Mesendoderm (in vitro differentiated cells): ENCODE measurements at regions not wholly inside any gene's neighbourhood (a gene's known extent, or its start where the extent isn't known, plus 50 kb on each side); places are given as distances from the start of the nearest gene placed in this dataset.

Experiments
- DNase-seq: peaks from one replicate; pipeline ENCODE4 v3.0.0; 2013
- H2AK5ac ChIP-seq: 2 replicates; pipeline ENCODE4 v1.6.1; 2013; ENCODE audit warnings: low read length, inconsistent platforms
- H2BK120ac ChIP-seq: 2 replicates; pipeline ENCODE4 v1.6.1; 2013; ENCODE audit warnings: low read depth, mild to moderate bottlenecking, low read length, moderate library complexity, mixed read lengths
- H2BK15ac ChIP-seq: replicated peaks from 2 replicates; pipeline ENCODE4 v1.6.1; 2013; ENCODE audit warnings: low read depth, mild to moderate bottlenecking, moderate library complexity
- H2BK5ac ChIP-seq: 2 replicates; pipeline ENCODE4 v1.6.1; 2013; ENCODE audit warnings: low read length, inconsistent platforms
- H3K18ac ChIP-seq: 2 replicates; pipeline ENCODE4 v1.6.1; 2013; ENCODE audit warnings: mild to moderate bottlenecking, low read length, mixed read lengths
- H3K23ac ChIP-seq: one replicate; pipeline ENCODE4 v1.6.1; 2013; ENCODE audit warnings: low read length
- H3K27ac ChIP-seq: 2 replicates; pipeline ENCODE4 v1.5.1; 2013; ENCODE audit warnings: low read depth, mild to moderate bottlenecking, inconsistent platforms, low read length, moderate library complexity
- H3K27me3 ChIP-seq: 2 replicates; pipeline ENCODE4 v1.6.1; 2013; ENCODE audit warnings: low read length, control low read depth, mild to moderate bottlenecking, inconsistent platforms; ENCODE audit not compliant: insufficient read depth, poor library complexity
- H3K36me3 ChIP-seq: 2 replicates; pipeline ENCODE4 v1.6.1; 2013; ENCODE audit warnings: low read length, inconsistent platforms; ENCODE audit not compliant: control insufficient read depth, insufficient read depth
- H3K4ac ChIP-seq: one replicate; pipeline ENCODE4 v1.6.1; 2013; ENCODE audit warnings: low read depth, mild to moderate bottlenecking, low read length, moderate library complexity
- H3K4me1 ChIP-seq: 2 replicates; pipeline ENCODE4 v1.6.1; 2013; ENCODE audit warnings: low read depth, low read length, inconsistent platforms; ENCODE audit not compliant: control insufficient read depth
- H3K4me2 ChIP-seq: 2 replicates; pipeline ENCODE4 v1.6.1; 2013; ENCODE audit warnings: low read length
- H3K4me3 ChIP-seq: 2 replicates; pipeline ENCODE4 v1.5.1; 2013; ENCODE audit warnings: mild to moderate bottlenecking, low read length
- H3K56ac ChIP-seq: one replicate; pipeline ENCODE4 v1.6.1; 2013; ENCODE audit warnings: low read length
- H3K79me1 ChIP-seq: 2 replicates; pipeline ENCODE4 v1.6.1; 2013; ENCODE audit warnings: low read length, inconsistent platforms
- H3K79me2 ChIP-seq: 2 replicates; pipeline ENCODE4 v1.6.1; 2013; ENCODE audit warnings: mild to moderate bottlenecking, low read length; ENCODE audit not compliant: control insufficient read depth, insufficient read depth
- H3K9ac ChIP-seq: 2 replicates; pipeline ENCODE4 v1.6.1; 2013; ENCODE audit warnings: low read length, inconsistent platforms
- H4K5ac ChIP-seq: one replicate; pipeline ENCODE4 v1.6.1; 2013; ENCODE audit warnings: low read length
- H4K8ac ChIP-seq: one replicate; pipeline ENCODE4 v1.6.1; 2013; ENCODE audit warnings: low read depth, mild to moderate bottlenecking, control low read depth, low read length, moderate library complexity
- WGBS: extraction: QIAGEN DNeasy Blood & Tissue Kit; methylation state at CpG from one replicate; pipeline ENCODE4 v1.1.7; 2013; ENCODE audit warnings: low lambda C conversion rate, missing lambda C conversion rate; ENCODE audit not compliant: insufficient coverage; ENCODE audit errors: extremely low coverage; 5-methylcytosine and 5-hydroxymethylcytosine counted together

GRCh38 chrX:46398874-46399273, 146.3 kb downstream of the ZNF674 start:
- no peaks in the 10 kb centered on the region for H3K79me2 ChIP-seq
- H4K8ac ChIP-seq = no peak overlapping the region
- no peak overlapping the region for H4K5ac ChIP-seq
- no peak overlapping the region for H3K4me3 ChIP-seq
- DNase-seq = no peak
- no peaks in the 10 kb centered on the region for H3K27me3 ChIP-seq
- no peak overlapping the region for H3K56ac ChIP-seq
- no peak overlapping the region for H3K18ac ChIP-seq
- H2BK15ac ChIP-seq = no peak overlapping the region
- no peaks in the 10 kb centered on the region for H3K36me3 ChIP-seq
- H3K4ac ChIP-seq = no peak overlapping the region
- no peak overlapping the region for H2BK5ac ChIP-seq
- H3K4me1 ChIP-seq = no peaks in the 10 kb centered on the region
- no peak overlapping the region for H3K9ac ChIP-seq
- H2AK5ac ChIP-seq = no peak overlapping the region
- H3K23ac ChIP-seq = no peak overlapping the region
- no peak overlapping the region for H3K4me2 ChIP-seq
- no CpG with 5 or more reads among the region's 1 CpG for WGBS
- no peak overlapping the region for H2BK120ac ChIP-seq
- no peaks in the 10 kb centered on the region for H3K79me1 ChIP-seq
- H3K27ac ChIP-seq = no peak overlapping the region

GRCh38 chrX:46398126-46398525, 147.1 kb downstream of the ZNF674 start:
- Histone ChIP-seq H3K4me1 (no peaks in the 10 kb centered on the region), H3K27ac (no peak overlapping the region), H2AK5ac (no peak overlapping the region), H3K36me3 (no peaks in the 10 kb centered on the region), H3K79me1 (no peaks in the 10 kb centered on the region), H2BK120ac (no peak overlapping the region), H2BK15ac (no peak overlapping the region), H3K23ac (no peak overlapping the region), H3K27me3 (no peaks in the 10 kb centered on the region), H4K8ac (no peak overlapping the region), H3K18ac (no peak overlapping the region), H3K9ac (no peak overlapping the region), H3K79me2 (no peaks in the 10 kb centered on the region), H3K4me2 (no peak overlapping the region), H4K5ac (no peak overlapping the region), H3K56ac (no peak overlapping the region), H3K4ac (no peak overlapping the region), H2BK5ac (no peak overlapping the region), H3K4me3 (no peak overlapping the region)
- DNase-seq = no peak
- no CpG with 5 or more reads among the region's 1 CpG for WGBS

GRCh38 chrX:46386511-46386910, 158.7 kb downstream of the ZNF674 start:
- Histone ChIP-seq H4K8ac (no peak overlapping the region), H3K4ac (no peak overlapping the region), H3K27me3 (no peaks in the 10 kb centered on the region), H2BK120ac (no peak overlapping the region), H3K36me3 (no peaks in the 10 kb centered on the region), H3K27ac (no peak overlapping the region), H3K4me3 (no peak overlapping the region), H3K79me2 (no peaks in the 10 kb centered on the region), H3K18ac (no peak overlapping the region), H3K9ac (no peak overlapping the region), H3K56ac (no peak overlapping the region), H3K4me2 (no peak overlapping the region), H2BK5ac (no peak overlapping the region), H3K79me1 (no peaks in the 10 kb centered on the region), H2AK5ac (no peak overlapping the region), H3K23ac (no peak overlapping the region), H2BK15ac (no peak overlapping the region), H3K4me1 (no peaks in the 10 kb centered on the region), H4K5ac (no peak overlapping the region)
- DNase-seq = no peak

GRCh38 chrX:46383006-46383405, 162.2 kb downstream of the ZNF674 start:
- no peak overlapping the region for H2BK5ac ChIP-seq
- no peak overlapping the region for H4K5ac ChIP-seq
- no peak overlapping the region for H2BK15ac ChIP-seq
- no peaks in the 10 kb centered on the region for H3K36me3 ChIP-seq
- no peaks in the 10 kb centered on the region for H3K4me1 ChIP-seq
- WGBS = no CpG with 5 or more reads among the region's 2 CpGs
- no peak overlapping the region for H3K27ac ChIP-seq
- H3K27me3 ChIP-seq = no peaks in the 10 kb centered on the region
- H3K79me2 ChIP-seq = no peaks in the 10 kb centered on the region
- no peak overlapping the region for H3K23ac ChIP-seq
- no peak overlapping the region for H2AK5ac ChIP-seq
- H3K79me1 ChIP-seq = no peaks in the 10 kb centered on the region
- no peak for DNase-seq
- no peak overlapping the region for H3K4me3 ChIP-seq
- H3K56ac ChIP-seq = no peak overlapping the region
- no peak overlapping the region for H3K4me2 ChIP-seq
- H3K4ac ChIP-seq = no peak overlapping the region
- H4K8ac ChIP-seq = no peak overlapping the region
- no peak overlapping the region for H3K9ac ChIP-seq
- H2BK120ac ChIP-seq = no peak overlapping the region
- no peak overlapping the region for H3K18ac ChIP-seq

- no CpG with 5 or more reads among the region's 2 CpGs for WGBS
- Histone ChIP-seq H2BK120ac (no peak overlapping the region), H3K27me3 (no peaks in the 10 kb centered on the region), H3K36me3 (no peaks in the 10 kb centered on the region), H3K56ac (no peak overlapping the region), H3K9ac (no peak overlapping the region), H3K27ac (no peak overlapping the region), H3K79me1 (no peaks in the 10 kb centered on the region), H3K79me2 (no peaks in the 10 kb centered on the region), H4K8ac (no peak overlapping the region), H2BK5ac (no peak overlapping the region), H3K18ac (no peak overlapping the region), H3K4me2 (no peak overlapping the region), H3K4me1 (no peaks in the 10 kb centered on the region), H3K4ac (no peak overlapping the region), H2AK5ac (no peak overlapping the region), H3K23ac (no peak overlapping the region), H2BK15ac (no peak overlapping the region), H4K5ac (no peak overlapping the region), H3K4me3 (no peak overlapping the region)
- no peak for DNase-seq
Measured at GRCh38 chrX:46382595-46382994, 162.6 kb downstream of the ZNF674 start.

GRCh38 chrX:46381630-46382029, 163.6 kb downstream of the ZNF674 start:
- Histone ChIP-seq H3K23ac (no peak overlapping the region), H2BK120ac (no peak overlapping the region), H3K4me2 (no peak overlapping the region), H3K56ac (no peak overlapping the region), H3K4me1 (no peaks in the 10 kb centered on the region), H2AK5ac (no peak overlapping the region), H3K79me1 (no peaks in the 10 kb centered on the region), H2BK5ac (no peak overlapping the region), H3K4me3 (no peak overlapping the region), H3K79me2 (no peaks in the 10 kb centered on the region), H3K18ac (no peak overlapping the region), H3K9ac (no peak overlapping the region), H4K8ac (no peak overlapping the region), H2BK15ac (no peak overlapping the region), H3K27me3 (no peaks in the 10 kb centered on the region), H4K5ac (no peak overlapping the region), H3K27ac (no peak overlapping the region), H3K4ac (no peak overlapping the region), H3K36me3 (no peaks in the 10 kb centered on the region)
- WGBS = no CpG with 5 or more reads among the region's 2 CpGs
- DNase-seq = peak; percentile 35
